ENCODE measurements at regions not wholly inside any gene's neighbourhood (a gene's known extent, or its start where the extent isn't known, plus 50 kb on each side); places are given as distances from the start of the nearest gene placed in this dataset.

DNA sequence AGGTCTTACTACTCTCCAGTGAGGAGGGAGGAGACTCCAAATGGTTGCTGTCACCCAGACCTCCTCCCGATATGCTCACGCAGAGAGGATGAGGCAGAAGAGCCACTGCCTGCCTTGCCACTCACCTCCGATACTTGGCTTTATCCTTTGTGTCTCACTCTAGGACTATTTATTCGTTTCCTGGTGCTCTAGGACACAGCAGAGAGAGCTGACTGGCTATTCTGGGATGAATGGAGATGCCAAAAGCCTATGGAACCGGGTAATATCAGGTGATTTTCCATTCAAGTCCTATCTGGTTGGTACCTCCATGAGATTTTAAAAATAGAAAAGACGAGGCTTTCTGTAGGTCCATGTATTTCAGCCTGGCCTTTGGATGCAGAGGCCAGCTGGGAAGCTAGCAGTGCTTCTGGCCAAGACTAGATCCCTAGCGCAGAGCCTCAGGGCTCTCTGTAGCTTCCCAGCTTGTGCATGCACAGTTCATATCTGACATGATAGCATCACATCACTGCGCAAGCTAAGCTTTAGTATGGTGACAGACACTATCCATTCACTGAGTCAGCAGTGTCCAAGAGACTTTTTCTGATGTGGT lies 239.0 kb upstream of the ANKRD30A start:
- WGBS (ENCODE audit: insufficient coverage): 93% methylated on average over 7 of the region's 8 CpGs
- no peaks in the 10 kb centered on the region for H3K4me1 ChIP-seq (ENCODE audit: control insufficient read depth, insufficient read depth, low read length)
- DNase-seq (ENCODE audit: low read depth in 4 of 6, low spot score in 6 of 6): no peak
- H3K9me3 ChIP-seq (ENCODE audit: control insufficient read depth, insufficient read depth, low read length): no peaks in the 10 kb centered on the region
- H3K27me3 ChIP-seq (ENCODE audit: control insufficient read depth, insufficient read depth, low read length): no peaks in the 10 kb centered on the region
- H3K36me3 ChIP-seq (ENCODE audit: control insufficient read depth, insufficient read depth, low read length): no peaks in the 10 kb centered on the region
- no peak overlapping the region for H3K27ac ChIP-seq (ENCODE audit: low read depth, low read length)
- H3K4me3 ChIP-seq (ENCODE audit: low read depth, low read length): no peak overlapping the region

GRCh38 chr10:36885746-36886145 lies 239.7 kb upstream of the ANKRD30A start:
- Histone ChIP-seq H3K4me3 (ENCODE audit: low read depth, low read length) (no peak overlapping the region), H3K9me3 (ENCODE audit: control insufficient read depth, insufficient read depth, low read length) (no peaks in the 10 kb centered on the region), H3K36me3 (ENCODE audit: control insufficient read depth, insufficient read depth, low read length) (no peaks in the 10 kb centered on the region), H3K27ac (ENCODE audit: low read depth, low read length) (no peak overlapping the region), H3K27me3 (ENCODE audit: control insufficient read depth, insufficient read depth, low read length) (no peaks in the 10 kb centered on the region), H3K4me1 (ENCODE audit: control insufficient read depth, insufficient read depth, low read length) (no peaks in the 10 kb centered on the region)
- no peak for DNase-seq (ENCODE audit: low read depth in 4 of 6, low spot score in 6 of 6)
- 90% methylated on average over 4 of the region's 5 CpGs for WGBS (ENCODE audit: insufficient coverage)

DNA sequence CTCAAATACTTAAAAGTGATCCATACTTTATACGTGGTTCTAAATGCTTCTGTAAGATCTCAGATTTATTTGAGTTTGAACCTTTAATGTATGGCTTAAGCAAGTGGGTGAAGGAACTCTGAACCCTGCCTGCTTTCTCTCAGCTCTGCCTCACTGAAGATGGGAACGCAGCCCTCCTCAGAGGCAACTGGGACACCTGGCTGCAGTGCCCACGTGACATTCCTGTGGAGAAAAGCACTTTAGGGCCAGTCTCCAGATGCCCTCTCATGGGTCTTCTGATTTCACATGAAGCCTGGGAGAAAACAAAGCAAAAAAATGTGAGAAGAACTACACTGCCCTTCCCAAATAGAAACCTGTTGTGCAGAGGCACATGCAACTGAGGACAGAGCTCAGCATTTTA lies 242.6 kb upstream of the ANKRD30A start:
- 88% methylated on average over 3 of the region's 3 CpGs for WGBS (ENCODE audit: insufficient coverage)
- Histone ChIP-seq H3K4me1 (ENCODE audit: control insufficient read depth, insufficient read depth, low read length) (no peaks in the 10 kb centered on the region), H3K36me3 (ENCODE audit: control insufficient read depth, insufficient read depth, low read length) (no peaks in the 10 kb centered on the region), H3K9me3 (ENCODE audit: control insufficient read depth, insufficient read depth, low read length) (no peaks in the 10 kb centered on the region), H3K4me3 (ENCODE audit: low read depth, low read length) (no peak overlapping the region), H3K27ac (ENCODE audit: low read depth, low read length) (no peak overlapping the region), H3K27me3 (ENCODE audit: control insufficient read depth, insufficient read depth, low read length) (no peaks in the 10 kb centered on the region)
- no peak for DNase-seq (ENCODE audit: low read depth in 4 of 6, low spot score in 6 of 6)

- no peak overlapping the region for H3K27ac ChIP-seq (ENCODE audit: low read depth, low read length)
- no peaks in the 10 kb centered on the region for H3K36me3 ChIP-seq (ENCODE audit: control insufficient read depth, insufficient read depth, low read length)
- no peaks in the 10 kb centered on the region for H3K9me3 ChIP-seq (ENCODE audit: control insufficient read depth, insufficient read depth, low read length)
- peak in 3 of 6 donors; percentile 4 to 80 (median 45) for DNase-seq (ENCODE audit: low read depth in 4 of 6, low spot score in 6 of 6)
- WGBS (ENCODE audit: insufficient coverage): no CpG with 5 or more reads among the region's 5 CpGs
- H3K27me3 ChIP-seq (ENCODE audit: control insufficient read depth, insufficient read depth, low read length): no peaks in the 10 kb centered on the region
- no peak overlapping the region for H3K4me3 ChIP-seq (ENCODE audit: low read depth, low read length)
- H3K4me1 ChIP-seq (ENCODE audit: control insufficient read depth, insufficient read depth, low read length): no peaks in the 10 kb centered on the region
Measured at GRCh38 chr10:36880898-36881297, 244.5 kb upstream of the ANKRD30A start.

GRCh38 chr10:36872702-36873393 lies 252.6 kb upstream of the ANKRD30A start:
- no peaks in the 10 kb centered on the region for H3K36me3 ChIP-seq (ENCODE audit: control insufficient read depth, insufficient read depth, low read length)
- no peak overlapping the region for H3K27ac ChIP-seq (ENCODE audit: low read depth, low read length)
- H3K9me3 ChIP-seq (ENCODE audit: control insufficient read depth, insufficient read depth, low read length): no peaks in the 10 kb centered on the region
- DNase-seq (ENCODE audit: low read depth in 4 of 6, low spot score in 6 of 6): no peak
- H3K4me3 ChIP-seq (ENCODE audit: low read depth, low read length): no peak overlapping the region
- H3K27me3 ChIP-seq (ENCODE audit: control insufficient read depth, insufficient read depth, low read length): no peaks in the 10 kb centered on the region
- 62% methylated on average over 4 of the region's 6 CpGs for WGBS (ENCODE audit: insufficient coverage)
- no peaks in the 10 kb centered on the region for H3K4me1 ChIP-seq (ENCODE audit: control insufficient read depth, insufficient read depth, low read length)

DNA sequence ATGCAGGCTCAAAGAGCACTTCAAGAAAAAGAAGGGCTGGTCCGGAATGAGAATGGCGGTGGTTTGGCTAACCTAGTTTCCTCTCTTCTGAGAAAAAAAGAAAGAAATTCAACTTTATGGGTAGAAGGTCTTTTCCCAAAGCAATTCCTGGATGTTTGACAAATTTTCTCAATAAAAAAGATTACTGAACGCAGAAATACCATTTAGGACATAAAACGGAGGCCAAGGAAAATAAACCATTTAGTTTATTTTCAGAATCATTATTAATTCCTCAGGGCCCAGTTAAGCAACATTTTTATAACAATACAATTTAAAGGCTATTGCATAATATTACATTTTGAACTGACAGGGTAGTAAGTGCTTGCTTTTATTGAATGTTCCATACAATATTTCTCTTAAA lies 284.6 kb upstream of the ANKRD30A start:
- Histone ChIP-seq H3K9me3 (ENCODE audit: control insufficient read depth, insufficient read depth, low read length) (no peaks in the 10 kb centered on the region), H3K27me3 (ENCODE audit: control insufficient read depth, insufficient read depth, low read length) (no peaks in the 10 kb centered on the region), H3K36me3 (ENCODE audit: control insufficient read depth, insufficient read depth, low read length) (no peaks in the 10 kb centered on the region), H3K27ac (ENCODE audit: low read depth, low read length) (no peak overlapping the region), H3K4me3 (ENCODE audit: low read depth, low read length) (no peak overlapping the region), H3K4me1 (ENCODE audit: control insufficient read depth, insufficient read depth, low read length) (no peaks in the 10 kb centered on the region)
- no peak for DNase-seq (ENCODE audit: low read depth in 4 of 6, low spot score in 6 of 6)
- WGBS (ENCODE audit: insufficient coverage): no CpG with 5 or more reads among the region's 4 CpGs

- Histone ChIP-seq H3K4me1 (ENCODE audit: control insufficient read depth, insufficient read depth, low read length) (no peaks in the 10 kb centered on the region), H3K36me3 (ENCODE audit: control insufficient read depth, insufficient read depth, low read length) (no peaks in the 10 kb centered on the region), H3K4me3 (ENCODE audit: low read depth, low read length) (no peak overlapping the region), H3K27ac (ENCODE audit: low read depth, low read length) (no peak overlapping the region), H3K9me3 (ENCODE audit: control insufficient read depth, insufficient read depth, low read length) (no peaks in the 10 kb centered on the region), H3K27me3 (ENCODE audit: control insufficient read depth, insufficient read depth, low read length) (no peaks in the 10 kb centered on the region)
- no peak for DNase-seq (ENCODE audit: low read depth in 4 of 6, low spot score in 6 of 6)
Measured at GRCh38 chr10:36837416-36837815, 288.0 kb upstream of the ANKRD30A start.

- Histone ChIP-seq H3K27me3 (ENCODE audit: control insufficient read depth, insufficient read depth, low read length) (no peaks in the 10 kb centered on the region), H3K4me3 (ENCODE audit: low read depth, low read length) (no peak overlapping the region), H3K9me3 (ENCODE audit: control insufficient read depth, insufficient read depth, low read length) (peaks cover 1% of the 10 kb centered on the region), H3K4me1 (ENCODE audit: control insufficient read depth, insufficient read depth, low read length) (no peaks in the 10 kb centered on the region), H3K36me3 (ENCODE audit: control insufficient read depth, insufficient read depth, low read length) (no peaks in the 10 kb centered on the region), H3K27ac (ENCODE audit: low read depth, low read length) (no peak overlapping the region)
- 97% methylated on average over 20 of the region's 20 CpGs for WGBS (ENCODE audit: insufficient coverage)
- no peak for DNase-seq (ENCODE audit: low read depth in 4 of 6, low spot score in 6 of 6)
Measured at GRCh38 chr10:36819781-36820180, 305.6 kb upstream of the ANKRD30A start.

DNA sequence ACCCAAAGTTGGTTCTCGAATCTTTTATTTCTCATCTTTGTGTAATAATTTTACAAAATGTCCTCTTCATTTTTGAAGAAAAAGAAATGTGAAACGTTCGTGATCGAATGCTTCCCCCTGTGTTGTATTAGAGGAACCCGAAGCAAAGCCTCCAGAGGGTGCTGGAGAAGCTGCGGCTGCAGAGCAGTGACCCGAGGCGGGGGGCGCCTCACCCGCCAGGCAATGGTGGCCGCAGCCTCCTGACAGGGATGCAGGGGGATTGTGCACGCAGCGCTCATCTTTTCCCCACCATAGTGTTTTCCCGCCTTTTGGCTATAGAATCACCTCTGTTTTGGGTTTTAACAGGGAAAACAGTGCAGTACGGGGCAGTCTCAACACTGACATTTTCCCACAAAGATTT lies 307.5 kb upstream of the ANKRD30A start:
- H3K9me3 ChIP-seq (ENCODE audit: control insufficient read depth, insufficient read depth, low read length): peaks cover 1% of the 10 kb centered on the region
- WGBS (ENCODE audit: insufficient coverage): 91% methylated on average over 9 of the region's 15 CpGs
- no peaks in the 10 kb centered on the region for H3K4me1 ChIP-seq (ENCODE audit: control insufficient read depth, insufficient read depth, low read length)
- DNase-seq (ENCODE audit: low read depth in 4 of 6, low spot score in 6 of 6): no peak
- H3K27ac ChIP-seq (ENCODE audit: low read depth, low read length): no peak overlapping the region
- H3K36me3 ChIP-seq (ENCODE audit: control insufficient read depth, insufficient read depth, low read length): no peaks in the 10 kb centered on the region
- H3K27me3 ChIP-seq (ENCODE audit: control insufficient read depth, insufficient read depth, low read length): no peaks in the 10 kb centered on the region
- no peak overlapping the region for H3K4me3 ChIP-seq (ENCODE audit: low read depth, low read length)

GRCh38 chr10:36808625-36809362 lies 316.6 kb upstream of the ANKRD30A start:
- WGBS (ENCODE audit: insufficient coverage): 89% methylated on average over 2 of the region's 2 CpGs
- H3K27me3 ChIP-seq (ENCODE audit: control insufficient read depth, insufficient read depth, low read length): no peaks in the 10 kb centered on the region
- no peak overlapping the region for H3K4me3 ChIP-seq (ENCODE audit: low read depth, low read length)
- no peak overlapping the region for H3K27ac ChIP-seq (ENCODE audit: low read depth, low read length)
- no peaks in the 10 kb centered on the region for H3K36me3 ChIP-seq (ENCODE audit: control insufficient read depth, insufficient read depth, low read length)
- DNase-seq (ENCODE audit: low read depth in 4 of 6, low spot score in 6 of 6): peak in 1 of 6 donors; percentile 12
- H3K4me1 ChIP-seq (ENCODE audit: control insufficient read depth, insufficient read depth, low read length): no peaks in the 10 kb centered on the region
- no peaks in the 10 kb centered on the region for H3K9me3 ChIP-seq (ENCODE audit: control insufficient read depth, insufficient read depth, low read length)

Data from spinal cord (tissue), 9 donors.